NAMALWA (cell line): ENCODE measurements at regions not wholly inside any gene's neighbourhood (a gene's known extent, or its start where the extent isn't known, plus 50 kb on each side); places are given as distances from the start of the nearest gene placed in this dataset.

ENCODE experiments used
- DNase-seq: peaks from one replicate; pipeline ENCODE4 v3.0.0-alpha.2; 2015; ENCODE audit warnings: low spot score

DNA sequence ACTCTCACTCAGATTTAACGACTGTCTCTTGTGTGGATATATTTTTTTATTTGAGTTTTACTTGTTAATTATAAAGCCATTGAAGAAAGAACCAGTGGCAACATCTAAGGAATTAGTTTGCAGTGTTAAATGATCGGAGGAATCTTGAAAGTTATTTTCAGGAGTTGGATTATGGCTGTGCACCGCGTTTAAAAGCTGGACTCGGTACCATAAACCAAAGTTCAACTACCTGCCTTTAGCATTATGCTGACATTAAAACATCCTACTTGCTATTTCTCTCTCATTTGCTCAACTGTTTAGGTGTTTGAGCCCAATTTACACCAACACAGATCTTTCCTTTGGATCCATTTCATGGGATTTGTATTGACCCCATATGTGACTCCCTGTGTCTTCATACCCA is 289.4 kb upstream of the SASH1 start:
- DNase-seq = no peak

GRCh38 chr6:148053796-148054195 is 288.8 kb upstream of the SASH1 start:
- DNase-seq = no peak

DNA sequence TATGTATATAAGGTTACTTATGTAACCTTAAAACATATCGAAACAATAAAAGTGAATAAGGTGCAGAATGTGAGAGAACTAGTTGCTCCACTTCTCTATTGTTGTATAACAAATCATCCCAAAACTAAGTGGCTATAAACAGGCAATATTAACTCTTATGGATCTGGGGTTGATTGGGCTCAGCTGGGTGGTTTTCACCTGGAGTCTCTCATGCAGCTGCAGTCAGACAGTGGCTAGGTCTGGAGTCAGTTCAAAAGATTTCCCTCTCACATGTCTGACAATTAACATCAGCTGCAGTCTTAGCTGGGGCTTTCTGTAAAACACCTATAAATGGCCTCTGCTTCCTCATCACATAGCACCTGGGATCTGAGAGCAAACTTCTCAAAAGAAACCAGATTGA is 288.4 kb upstream of the SASH1 start:
- DNase-seq = peak; percentile 5

DNA sequence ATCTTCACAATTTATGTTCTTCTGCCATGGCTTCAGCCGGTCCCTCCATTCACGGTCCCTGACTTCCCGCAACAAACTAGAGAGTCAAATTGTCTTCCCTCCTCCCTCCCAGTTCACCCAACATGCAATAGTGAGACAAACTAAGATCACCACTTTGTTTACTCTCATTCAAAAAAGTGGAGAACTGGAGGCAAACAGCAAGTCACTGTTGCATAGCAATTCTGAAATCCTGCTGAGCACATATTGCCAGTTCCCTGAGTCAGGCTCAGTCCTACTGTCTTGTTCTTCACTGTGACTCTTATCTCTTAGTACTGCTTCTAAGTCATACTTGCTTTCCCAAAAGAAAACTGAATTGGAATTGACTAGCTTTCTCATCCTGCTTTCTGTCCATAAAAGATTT is 287.2 kb upstream of the SASH1 start:
- no peak for DNase-seq

DNA sequence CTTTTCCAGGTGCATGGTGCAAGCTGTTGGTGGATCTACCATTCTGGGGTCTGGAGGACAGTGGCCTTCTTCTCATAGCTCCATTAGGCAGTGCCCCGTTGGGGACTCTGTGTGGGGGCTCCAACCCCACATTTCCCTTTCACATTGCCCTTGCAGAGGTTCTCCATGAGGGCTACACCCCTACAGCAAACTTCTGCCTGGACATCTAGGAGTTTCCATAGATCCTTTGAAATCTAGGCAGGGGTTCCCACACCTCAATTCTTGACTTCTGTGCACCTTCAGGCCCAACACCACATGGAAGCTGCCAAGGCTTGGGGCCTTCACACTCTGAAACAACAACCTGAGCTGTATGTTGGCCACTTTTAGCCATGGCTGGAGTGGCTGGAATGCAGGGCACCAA is 282.8 kb upstream of the SASH1 start:
- no peak for DNase-seq

GRCh38 chr6:148064406-148065134 is 278.1 kb upstream of the SASH1 start:
- DNase-seq = no peak

DNA sequence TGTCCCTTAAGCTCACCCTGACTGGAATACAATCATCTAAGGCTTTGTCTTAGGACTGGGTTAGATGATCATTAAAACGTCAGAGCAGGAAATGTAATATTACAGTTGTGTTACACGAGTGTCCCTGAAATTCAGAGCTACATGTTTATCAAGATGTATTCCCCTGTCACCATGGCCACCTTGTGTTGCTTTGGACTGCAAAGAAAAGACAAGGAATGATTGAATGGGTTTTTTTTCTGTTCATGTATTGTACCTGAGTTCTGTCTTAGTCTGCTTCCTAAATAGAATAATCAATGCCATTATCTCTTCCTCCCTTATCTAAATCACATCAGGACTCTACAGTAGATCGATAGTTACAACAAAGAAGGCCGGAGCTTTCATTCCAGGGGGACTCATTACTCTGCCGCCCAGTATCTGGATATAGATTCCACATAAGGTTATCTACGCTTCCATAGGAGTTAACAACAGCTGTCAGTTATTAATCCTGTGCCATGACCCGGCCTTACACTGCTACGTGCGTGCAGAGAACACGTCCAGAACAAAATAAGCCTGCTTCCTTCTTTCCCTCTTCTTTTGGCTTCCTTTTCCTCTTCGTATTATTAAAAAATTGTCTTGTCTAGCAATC is 274.1 kb upstream of the SASH1 start:
- no peak for DNase-seq

GRCh38 chr6:148069256-148069655 is 273.4 kb upstream of the SASH1 start:
- DNase-seq = no peak

GRCh38 chr6:148074291-148074690 is 268.3 kb upstream of the SASH1 start:
- no peak for DNase-seq

- DNase-seq = no peak
These were observed 267.9 kb upstream of the SASH1 start for GRCh38 chr6:148074738-148075137.

DNA sequence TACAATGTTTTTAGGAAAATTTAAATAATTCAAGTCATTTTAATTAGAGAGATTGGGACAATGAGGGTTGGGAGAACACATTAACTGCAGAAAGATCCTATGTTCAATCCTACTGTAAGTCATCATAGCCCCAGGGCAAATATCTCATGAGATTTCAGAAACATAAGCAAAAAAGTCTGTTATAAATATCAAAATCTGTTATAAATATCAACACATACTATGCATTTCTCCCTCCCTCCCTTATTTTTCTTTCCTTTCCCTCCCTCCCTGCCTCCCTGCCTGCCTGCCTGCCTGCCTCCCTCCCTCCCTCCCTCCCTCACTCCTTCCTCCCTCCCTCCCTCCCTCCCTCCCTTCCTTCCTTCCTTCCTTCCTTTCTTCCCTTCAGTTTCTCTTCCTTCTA is 267.3 kb upstream of the SASH1 start:
- DNase-seq = no peak

DNA sequence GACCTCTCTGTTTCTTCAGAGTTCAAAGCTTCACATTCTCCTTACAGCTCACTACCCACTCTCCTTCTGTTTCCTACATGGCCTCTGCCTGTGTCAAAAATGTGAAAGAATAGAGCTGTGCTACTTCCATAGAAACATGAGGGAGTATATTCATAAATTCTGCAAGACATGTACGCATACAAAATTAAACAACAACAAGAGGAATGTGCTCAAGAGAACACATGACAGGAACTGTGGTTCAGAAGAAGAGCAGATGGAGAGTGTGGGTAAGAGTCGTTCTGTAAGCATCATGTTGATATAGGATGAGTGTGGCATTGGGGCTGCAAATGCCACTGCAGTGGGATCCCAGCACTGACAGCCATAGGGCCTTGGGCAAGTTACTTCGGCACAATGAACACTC is 266.6 kb upstream of the SASH1 start:
- DNase-seq = no peak

DNA sequence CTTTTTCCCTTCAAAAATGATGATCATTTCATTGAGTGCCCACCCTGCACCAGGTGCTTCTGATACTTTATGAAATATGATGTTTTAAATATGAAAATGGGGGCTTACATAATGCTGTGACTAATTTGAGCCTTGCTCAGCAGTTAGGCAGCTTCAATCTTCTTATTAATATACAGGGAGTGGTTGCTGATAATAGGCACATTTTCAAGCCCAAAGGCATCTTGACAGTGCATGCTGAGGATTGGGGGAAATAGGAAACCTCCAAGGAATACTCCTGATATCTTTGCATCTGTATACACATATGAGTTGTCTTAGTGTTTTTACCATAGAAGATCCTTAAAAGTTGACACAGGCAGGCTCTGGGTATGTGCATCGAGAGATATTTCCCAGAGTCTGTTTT is 262.3 kb upstream of the SASH1 start:
- no peak for DNase-seq

GRCh38 chr6:148081076-148081475 is 261.6 kb upstream of the SASH1 start:
- no peak for DNase-seq

DNA sequence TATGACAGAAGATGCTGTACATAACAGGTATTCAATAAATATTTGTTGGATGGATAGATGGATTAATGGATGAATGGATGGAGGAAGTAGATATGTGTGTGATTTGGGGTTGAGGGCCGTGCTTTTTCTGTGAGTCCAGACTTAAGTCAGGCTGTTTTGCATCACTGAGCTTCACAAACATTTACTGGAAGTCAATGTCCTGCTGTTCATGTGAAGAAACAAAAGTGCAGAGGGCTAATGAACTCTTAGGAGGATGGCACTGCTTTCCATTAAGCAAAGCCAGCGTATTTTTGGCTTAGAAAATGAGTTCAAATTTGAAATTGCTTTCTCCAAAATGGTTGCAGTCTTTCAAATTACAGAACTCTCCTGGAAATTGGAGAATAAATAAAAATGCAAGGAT is 260.6 kb upstream of the SASH1 start:
- no peak for DNase-seq

GRCh38 chr6:148082696-148083095 is 259.9 kb upstream of the SASH1 start:
- DNase-seq = no peak

DNA sequence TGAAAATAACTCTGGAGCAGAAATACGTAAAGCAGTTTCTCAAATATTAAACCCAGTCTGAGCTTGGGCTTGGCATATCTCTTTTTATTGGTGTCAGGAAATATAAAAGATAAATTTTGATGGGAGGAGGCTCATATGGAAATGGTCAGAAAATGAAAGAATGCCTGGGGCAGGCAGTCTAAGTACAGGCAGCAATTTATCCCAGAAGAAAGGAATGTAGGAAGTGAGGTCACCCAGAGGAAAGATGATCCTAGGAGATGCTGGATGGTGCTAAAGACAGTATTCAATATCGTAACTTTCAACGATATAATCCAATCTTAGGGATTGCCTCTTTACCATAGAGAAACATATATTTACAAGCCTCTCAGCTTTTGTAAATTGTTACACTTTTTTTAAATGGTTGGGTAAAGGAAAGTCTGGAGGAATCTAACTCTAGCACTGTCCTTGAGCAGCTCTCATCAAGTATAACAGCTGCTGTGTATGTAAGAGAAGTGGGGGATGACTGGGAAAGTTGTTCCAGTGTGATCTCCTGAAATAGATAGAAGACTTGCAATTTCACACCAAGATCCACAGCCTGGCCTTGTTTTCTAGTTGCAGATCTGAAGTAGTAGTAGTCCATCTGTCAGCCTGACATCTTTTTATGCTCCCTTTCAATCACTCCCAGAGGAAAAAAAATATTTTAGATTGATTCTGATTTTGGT is 256.9 kb upstream of the SASH1 start:
- no peak for DNase-seq

- no peak for DNase-seq
These were observed 256.3 kb upstream of the SASH1 start for GRCh38 chr6:148086386-148086785.

DNA sequence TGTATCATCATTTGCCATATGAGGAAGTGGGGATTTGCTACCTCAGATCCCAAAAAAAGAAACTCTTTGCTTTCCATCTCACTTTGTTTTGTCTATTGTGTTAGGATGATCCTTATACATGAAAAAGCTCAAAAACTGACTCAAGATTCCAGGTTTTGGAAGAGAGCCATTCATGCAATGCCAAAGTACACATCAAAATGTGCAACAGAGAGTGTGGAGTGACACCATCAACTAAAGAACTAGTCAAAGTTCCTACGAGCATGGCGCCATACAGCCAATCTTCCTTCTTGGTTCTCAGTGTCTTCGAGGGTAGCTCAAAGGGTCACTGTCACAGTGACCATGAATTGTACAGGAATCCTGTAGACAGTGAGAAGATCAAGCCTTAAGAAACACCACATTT is 255.8 kb upstream of the SASH1 start:
- DNase-seq = no peak

DNA sequence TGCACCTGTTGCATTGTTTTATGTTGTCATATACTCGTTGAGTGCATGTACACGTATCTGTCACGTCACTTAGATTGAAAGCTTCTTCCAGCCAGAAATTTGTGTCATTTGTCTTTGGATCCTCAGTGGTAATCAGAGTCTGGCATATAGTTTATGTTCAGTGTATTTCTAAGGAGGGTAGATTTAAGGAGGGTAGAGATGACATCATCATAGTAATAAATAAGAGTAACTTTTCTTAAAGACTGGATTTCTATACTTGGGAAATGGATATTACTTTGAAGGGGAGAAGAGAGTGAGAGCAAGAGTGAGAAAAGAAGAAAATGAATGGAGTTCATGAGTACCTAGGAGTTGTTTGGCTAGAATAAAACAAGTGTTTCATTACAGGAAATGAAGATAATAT is 255.0 kb upstream of the SASH1 start:
- DNase-seq = no peak

- no peak for DNase-seq
These were observed 252.3 kb upstream of the SASH1 start for GRCh38 chr6:148090326-148090725.

DNA sequence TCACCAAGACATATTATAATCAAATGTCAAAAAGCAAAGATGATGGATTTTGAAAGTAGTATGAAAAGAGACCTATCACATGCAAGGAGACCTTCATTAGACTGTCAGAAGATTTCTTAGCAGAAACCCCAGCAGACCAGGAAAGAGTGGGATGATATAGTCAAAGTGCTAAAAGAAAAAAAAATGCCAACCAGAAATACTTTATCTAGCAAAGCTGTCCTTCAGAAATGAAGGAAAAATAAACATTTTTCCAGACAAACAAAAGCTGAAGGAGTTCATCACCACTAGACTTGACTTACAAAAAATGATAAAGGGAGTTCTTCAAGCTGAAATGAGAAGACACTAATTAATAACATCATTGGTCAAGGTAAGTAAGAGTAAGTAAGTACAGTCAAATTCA is 251.2 kb upstream of the SASH1 start:
- no peak for DNase-seq

- DNase-seq = no peak
These were observed 239.2 kb upstream of the SASH1 start for GRCh38 chr6:148103436-148103835.

DNA sequence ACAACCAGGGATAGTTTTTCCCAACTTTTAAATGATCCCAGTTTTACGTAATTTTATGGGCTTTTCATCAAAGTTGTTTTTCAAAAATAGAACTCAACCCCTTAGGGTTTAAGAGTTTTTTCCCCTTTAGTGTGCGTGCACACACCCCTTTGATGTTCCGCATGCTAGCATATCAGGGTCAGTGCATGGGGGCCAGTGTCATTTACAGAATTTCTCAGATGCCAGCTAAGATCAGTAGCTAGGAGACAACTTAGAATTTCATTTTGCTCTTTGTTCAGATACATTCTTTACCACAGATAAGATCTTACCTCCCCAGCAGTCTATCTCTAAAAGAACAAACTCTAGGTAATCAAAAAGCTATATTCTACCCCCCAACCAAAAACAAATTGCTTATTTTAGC is 238.5 kb upstream of the SASH1 start:
- DNase-seq = no peak
